SW 1271 (cell line): ENCODE measurements at regions not wholly inside any gene's neighbourhood (a gene's known extent, or its start where the extent isn't known, plus 50 kb on each side); places are given as distances from the start of the nearest gene placed in this dataset.
"Not testable (repeated sequence)": the region's sequence is repeated elsewhere in the genome, so short reads cannot be mapped to it uniquely, and the experiment has no call there.

ENCODE experiments used
- DNase-seq, 2 experiments: peaks; one replicate each; lab custom pipeline; 2025; lab: John Stamatoyannopoulos, UW

DNA sequence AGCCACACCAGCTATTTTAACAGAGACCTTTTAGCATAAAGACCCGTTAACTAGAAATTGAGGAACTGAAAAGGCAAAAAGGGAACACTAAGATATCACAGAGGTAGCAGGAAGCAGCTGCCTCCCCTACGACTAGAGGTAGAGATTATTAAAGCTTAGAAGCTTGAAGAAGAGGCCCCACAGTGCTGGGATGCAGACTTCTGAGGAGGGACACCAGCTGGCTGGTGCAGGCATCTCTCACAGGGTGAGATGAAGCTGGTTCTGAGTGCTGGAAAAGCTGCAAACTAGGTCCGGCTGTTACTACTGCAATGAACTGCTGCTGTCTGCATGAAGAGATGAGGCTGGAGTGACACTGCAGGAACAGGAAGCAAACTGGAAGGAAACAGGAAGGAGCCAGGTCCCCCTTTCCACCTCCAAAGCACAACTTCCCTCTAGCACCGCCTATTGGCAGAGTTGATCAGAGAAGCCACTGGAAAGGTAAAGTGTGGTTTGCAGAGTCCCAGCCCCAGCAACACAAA lies 61.2 kb upstream of the MRPS9 start:
- DNase-seq = no peak

DNA sequence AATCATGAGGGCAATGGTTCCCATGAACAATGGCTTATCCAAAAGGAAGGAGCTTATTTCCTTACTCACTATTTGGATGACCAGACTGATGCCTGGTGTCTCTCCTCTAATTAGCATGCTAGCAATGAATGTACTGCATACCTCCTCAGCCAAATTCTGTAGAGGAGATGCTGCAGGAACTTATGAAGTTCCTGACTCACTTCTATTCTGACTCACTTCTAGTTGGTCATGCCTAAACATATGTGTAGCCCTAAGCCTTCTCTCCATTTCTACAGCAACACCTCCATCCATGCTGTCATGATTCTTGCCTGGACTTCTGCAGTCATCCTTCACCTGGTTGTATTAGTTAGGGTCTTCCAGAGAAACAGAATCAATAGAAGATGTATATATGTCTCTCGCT lies 59.9 kb upstream of the MRPS9 start:
- DNase-seq = no peak

DNA sequence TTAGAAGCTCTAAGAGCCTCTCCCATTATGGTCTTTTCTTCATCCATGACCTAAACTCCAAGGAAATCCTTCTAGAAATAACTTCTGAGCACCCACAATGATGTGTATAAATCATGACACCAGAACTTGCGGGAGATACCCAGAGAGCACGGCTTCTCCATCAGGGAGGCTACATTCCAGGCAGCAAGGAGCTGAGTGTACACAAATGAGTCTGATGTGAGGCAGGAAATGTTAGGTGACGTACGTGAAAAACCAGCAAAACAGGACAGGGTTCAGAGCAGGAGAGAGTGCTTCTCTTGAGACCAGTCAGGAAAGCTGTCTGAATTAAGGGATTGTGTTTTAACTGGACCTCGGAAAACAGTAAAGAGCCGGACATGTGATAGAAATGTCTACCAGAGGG lies 58.1 kb upstream of the MRPS9 start:
- DNase-seq = not testable (repeated sequence)

DNA sequence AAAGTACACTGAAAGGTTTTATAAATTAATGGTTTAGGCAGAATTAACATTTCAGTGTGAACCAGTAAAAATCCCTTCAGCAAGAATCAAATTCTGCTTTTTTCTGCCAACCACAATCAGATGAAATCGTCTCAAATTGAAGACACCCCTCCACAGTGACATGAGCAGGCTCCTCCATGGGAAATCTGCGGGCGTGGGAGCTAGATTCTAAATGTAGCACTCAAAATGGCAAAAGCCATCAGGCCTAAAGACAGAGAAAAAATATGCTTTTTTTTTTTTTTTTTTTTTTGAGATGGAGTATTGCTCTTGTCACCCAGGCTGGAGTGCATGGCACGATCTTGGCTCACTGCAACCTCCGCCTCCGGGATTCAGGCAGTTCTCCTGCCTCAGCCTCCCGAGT lies 55.8 kb upstream of the MRPS9 start:
- DNase-seq = no peak
